AG09309 (cell line): ENCODE measurements at regions not wholly inside any gene's neighbourhood (a gene's known extent, or its start where the extent isn't known, plus 50 kb on each side); places are given as distances from the start of the nearest gene placed in this dataset.

Source experiments
- DNase-seq: peaks from one replicate; pipeline ENCODE4 v3.0.0-alpha.2; 2010; ENCODE audit warnings: low read depth
- H3K4me3 ChIP-seq: 2 replicates; pipeline ENCODE4 v1.5.1; 2011; ENCODE audit warnings: mild to moderate bottlenecking, low read depth, low read length, moderate library complexity; ENCODE audit not compliant: control insufficient read depth
- TF ChIP-seq, protein P1 (sequence below): IDR thresholded peaks from 2 replicates; pipeline ENCODE4 v1.5.1; 2011; ENCODE audit warnings: mild to moderate bottlenecking, low read depth, low read length, inconsistent platforms; ENCODE audit not compliant: insufficient read depth, control insufficient read depth; ENCODE audit errors: missing control alignments

- H3K4me3 ChIP-seq, result no peak overlapping the region
- TF ChIP-seq, protein P1, sequence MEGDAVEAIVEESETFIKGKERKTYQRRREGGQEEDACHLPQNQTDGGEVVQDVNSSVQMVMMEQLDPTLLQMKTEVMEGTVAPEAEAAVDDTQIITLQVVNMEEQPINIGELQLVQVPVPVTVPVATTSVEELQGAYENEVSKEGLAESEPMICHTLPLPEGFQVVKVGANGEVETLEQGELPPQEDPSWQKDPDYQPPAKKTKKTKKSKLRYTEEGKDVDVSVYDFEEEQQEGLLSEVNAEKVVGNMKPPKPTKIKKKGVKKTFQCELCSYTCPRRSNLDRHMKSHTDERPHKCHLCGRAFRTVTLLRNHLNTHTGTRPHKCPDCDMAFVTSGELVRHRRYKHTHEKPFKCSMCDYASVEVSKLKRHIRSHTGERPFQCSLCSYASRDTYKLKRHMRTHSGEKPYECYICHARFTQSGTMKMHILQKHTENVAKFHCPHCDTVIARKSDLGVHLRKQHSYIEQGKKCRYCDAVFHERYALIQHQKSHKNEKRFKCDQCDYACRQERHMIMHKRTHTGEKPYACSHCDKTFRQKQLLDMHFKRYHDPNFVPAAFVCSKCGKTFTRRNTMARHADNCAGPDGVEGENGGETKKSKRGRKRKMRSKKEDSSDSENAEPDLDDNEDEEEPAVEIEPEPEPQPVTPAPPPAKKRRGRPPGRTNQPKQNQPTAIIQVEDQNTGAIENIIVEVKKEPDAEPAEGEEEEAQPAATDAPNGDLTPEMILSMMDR, result no peak
- no peak for DNase-seq
Measured at GRCh38 chr6:104407957-104408356, 451.8 kb downstream of the HACE1 start.

DNA sequence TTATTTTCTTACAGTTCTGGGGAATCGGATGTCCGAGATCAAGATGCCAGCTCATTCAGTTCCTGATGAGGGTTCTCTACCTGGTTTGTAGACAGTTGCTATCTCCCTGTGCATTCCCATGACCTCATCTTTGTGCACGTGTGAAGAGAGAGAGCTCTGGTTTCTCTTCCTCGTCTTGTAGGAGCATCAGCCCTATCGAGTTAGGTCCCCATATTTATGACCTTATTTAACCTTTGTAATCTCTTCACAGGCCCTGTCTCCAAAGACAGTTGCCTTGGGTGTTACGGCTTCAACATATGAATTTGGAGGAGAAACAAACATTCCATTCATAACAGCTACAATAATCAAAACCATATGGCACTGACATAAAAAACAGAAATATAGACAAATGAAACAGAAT, 455.3 kb downstream of the HACE1 start:
- TF ChIP-seq, protein P1, result no peak
- no peak overlapping the region for H3K4me3 ChIP-seq
- no peak for DNase-seq

GRCh38 chr6:104402572-104402971, 457.1 kb downstream of the HACE1 start:
- no peak overlapping the region for H3K4me3 ChIP-seq
- DNase-seq, result no peak
- TF ChIP-seq, protein P1, result no peak

DNA sequence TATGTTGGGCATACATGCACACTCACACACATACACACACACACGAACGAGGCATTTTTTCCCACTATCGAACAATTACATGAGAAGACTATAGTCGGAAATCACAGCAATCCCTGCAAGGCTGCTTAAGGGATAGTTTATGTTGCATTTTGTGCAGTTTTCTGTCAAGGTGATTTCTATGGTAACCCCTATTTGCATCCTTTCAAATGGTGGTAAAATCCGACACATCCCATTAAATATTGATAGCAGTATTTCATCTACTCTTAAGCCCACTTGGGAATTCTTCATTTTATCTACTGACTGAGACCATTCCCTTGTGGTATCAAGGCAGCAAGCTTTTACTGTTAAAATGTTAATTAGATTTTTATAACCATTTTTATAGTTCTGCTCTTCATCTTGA, 457.8 kb downstream of the HACE1 start:
- H3K4me3 ChIP-seq, result no peak overlapping the region
- TF ChIP-seq, protein P1, result no peak
- DNase-seq, result no peak

DNA sequence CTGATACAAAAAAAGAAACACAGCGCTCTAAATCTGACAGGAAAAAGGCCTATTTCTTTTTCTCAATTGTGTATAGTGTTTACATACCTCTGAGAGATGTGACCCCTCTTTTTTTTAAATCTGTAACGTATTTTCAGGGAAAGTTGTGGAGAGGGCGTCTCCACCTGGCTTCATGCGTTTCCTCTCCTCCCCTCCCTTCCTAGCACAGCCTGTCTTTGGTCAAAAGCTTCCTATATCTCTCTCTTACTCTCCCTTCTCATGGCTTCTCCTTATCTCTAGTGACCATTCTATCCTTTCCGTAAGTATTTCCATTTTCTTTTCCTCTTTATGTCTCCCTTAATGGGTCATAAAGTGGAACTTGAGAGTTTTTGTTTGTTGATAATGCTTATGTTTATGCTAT, 458.9 kb downstream of the HACE1 start:
- DNase-seq, result no peak
- H3K4me3 ChIP-seq, result no peak overlapping the region
- TF ChIP-seq, protein P1, result no peak

- H3K4me3 ChIP-seq, result no peak overlapping the region
Measured at GRCh38 chr6:104396077-104396476, 463.6 kb downstream of the HACE1 start.

More at GRCh38 chr6:104396077-104396476, 463.6 kb downstream of the HACE1 start:
- TF ChIP-seq, protein P1, result no peak
- DNase-seq, result no peak
